G401 (cell line): ENCODE measurements at regions not wholly inside any gene's neighbourhood (a gene's known extent, or its start where the extent isn't known, plus 50 kb on each side); places are given as distances from the start of the nearest gene placed in this dataset.
"Not testable (repeated sequence)": the region's sequence is repeated elsewhere in the genome, so short reads cannot be mapped to it uniquely, and the experiment has no call there.

Source experiments
- DNase-seq: peaks from one replicate; pipeline ENCODE4 v3.0.0-alpha.2; 2015; ENCODE audit warnings: low spot score
- in situ Hi-C: cut with HindIII; loops from 2 replicates; pipeline ENCODE4 v1.10.0; 2016; ENCODE audit warnings: low sequenced_read_pairs, mixed read lengths

DNA sequence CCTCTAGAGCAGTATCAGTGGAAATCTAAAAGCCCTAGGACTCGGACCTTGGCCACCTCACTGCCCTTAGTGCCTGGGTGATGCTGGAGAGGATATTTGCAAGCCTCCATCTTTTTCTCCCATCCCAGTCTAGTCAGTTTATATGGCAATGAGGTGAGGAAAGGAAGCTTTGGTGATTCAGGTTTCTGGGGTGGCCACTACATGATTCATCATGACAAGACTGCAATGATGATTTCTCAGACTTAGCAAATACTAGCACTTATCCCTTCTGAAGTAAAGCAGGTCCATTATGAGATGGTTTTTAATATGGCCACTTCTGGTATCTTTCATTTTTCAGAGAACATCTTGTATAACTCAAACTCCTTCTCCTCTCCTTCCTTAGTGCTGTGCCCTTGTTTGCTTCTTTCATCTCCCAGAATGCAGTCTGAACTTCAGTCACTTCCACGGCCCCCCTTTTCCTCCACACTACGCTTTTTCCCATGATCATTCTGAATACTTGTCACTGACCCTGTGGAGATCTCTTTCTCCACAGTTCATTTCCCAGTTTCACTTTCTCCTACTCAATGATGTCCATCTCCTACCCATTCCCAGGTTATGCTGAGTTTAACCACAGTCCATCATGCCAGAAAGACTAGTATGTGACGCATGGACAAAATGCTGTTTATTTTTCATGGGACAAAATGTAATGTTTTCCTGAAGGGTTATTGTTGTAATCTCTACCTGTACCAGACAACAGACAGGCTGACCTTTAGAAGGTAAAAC, 57.4 kb upstream of the TERB2 start:
- DNase-seq, in situ Hi-C loops: not testable (repeated sequence)

DNA sequence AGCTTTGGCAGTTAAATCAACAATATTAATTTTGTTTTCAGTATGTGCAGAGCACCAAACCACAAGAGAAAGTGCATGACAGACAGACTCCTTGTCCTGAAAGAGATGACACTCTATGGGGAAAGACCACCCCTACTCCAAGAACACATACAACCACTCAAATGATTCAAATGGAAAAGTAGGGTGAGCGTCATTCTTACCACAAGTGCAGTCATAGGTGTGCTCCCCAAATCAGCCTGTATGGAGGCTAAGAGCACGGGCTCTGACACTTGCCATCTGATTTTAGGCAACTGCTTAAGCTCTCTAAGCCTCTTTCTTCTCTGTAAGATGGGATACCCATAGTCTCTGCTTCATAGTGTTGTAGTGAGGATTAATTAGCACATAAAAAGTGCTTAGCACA, 56.7 kb upstream of the TERB2 start:
- in situ Hi-C loops, DNase-seq: not testable (repeated sequence)

DNA sequence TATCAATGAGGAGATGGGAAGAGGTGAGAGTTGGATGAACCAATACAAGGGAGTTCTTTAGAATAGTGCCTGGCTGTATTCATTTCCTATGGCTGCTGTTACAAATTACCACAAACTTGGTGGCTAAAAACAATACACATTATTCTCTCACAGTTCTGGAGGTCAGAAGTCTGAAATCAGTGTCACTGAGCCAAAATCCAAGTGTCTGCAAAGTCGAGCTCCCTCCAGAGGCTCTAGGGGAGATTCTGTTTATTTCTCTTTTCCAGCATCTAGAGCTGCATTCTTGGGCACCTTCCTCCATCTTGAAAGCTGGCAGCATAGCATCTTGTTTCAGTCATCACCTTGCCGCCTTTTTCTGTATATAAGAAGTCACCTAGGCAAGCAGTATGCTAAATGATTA, 55.7 kb upstream of the TERB2 start:
- in situ Hi-C loops, DNase-seq: not testable (repeated sequence)

DNA sequence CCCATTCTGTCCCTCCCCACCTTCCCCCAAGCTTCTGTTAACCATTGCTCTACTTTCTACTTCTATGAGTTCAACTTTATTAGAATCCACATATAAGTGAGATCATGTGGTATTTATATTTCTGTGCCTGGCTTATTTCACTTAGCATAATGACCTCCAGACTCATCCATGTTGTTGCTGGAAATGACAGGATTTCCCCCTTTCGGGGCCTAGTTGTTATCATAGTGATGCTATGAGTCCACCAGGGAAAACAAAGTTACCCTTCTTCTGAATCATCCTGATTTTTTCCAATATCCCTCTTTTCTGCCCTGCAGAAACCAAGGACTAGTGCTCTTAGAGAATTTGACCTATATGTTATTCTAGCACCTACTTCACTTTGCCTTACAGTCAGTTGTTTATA, 53.2 kb upstream of the TERB2 start:
- DNase-seq, in situ Hi-C loops: not testable (repeated sequence)

DNA sequence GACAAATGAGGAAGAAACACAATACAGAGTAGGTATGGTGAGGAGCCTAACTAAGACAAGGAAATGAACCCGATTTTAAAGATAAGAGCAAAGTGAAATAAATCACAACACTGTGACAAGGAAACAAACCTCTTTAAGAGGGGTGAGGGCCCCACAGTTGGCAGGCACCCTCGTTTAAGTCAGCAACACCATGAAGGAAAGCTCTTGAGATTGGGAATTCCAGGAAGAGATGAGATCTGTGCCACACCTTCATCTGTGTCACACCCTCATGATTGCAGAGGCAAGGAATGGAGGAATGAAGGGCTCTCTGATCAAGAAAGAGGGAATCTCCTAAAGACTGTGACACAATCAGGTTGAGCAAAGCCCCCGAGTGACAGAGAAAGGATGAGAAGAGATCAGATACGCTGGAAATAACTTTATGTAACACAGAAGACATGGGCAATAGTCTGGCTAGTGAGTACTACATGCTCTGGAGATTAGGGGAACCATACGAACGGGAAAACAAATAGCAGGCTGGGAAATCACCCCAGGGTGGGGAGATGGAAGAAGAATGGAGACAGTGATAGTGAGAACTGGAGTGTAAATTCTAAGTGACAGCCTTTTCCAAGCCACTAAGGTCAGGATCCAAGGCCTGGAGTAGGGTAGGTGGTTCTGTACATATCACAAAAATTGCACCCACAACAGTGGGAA, 51.7 kb upstream of the TERB2 start:
- in situ Hi-C loops, DNase-seq: not testable (repeated sequence)
